NCI-H748 (cell line): ENCODE measurements at regions not wholly inside any gene's neighbourhood (a gene's known extent, or its start where the extent isn't known, plus 50 kb on each side); places are given as distances from the start of the nearest gene placed in this dataset.
"Not testable (repeated sequence)": the region's sequence is repeated elsewhere in the genome, so short reads cannot be mapped to it uniquely, and the experiment has no call there.

ENCODE experiments used
- DNase-seq: peaks from one replicate; lab custom pipeline; 2025; ENCODE audit not compliant: unreplicated experiment; lab: John Stamatoyannopoulos, UW

- DNase-seq, result no peak
Measured at GRCh38 chrX:462853-463252, 76.1 kb upstream of the PPP2R3B start.

- no peak for DNase-seq
Measured at GRCh38 chrX:465418-466215, 78.9 kb upstream of the PPP2R3B start.

- DNase-seq, result not testable (repeated sequence)
Measured at GRCh38 chrX:466836-467235, 80.1 kb upstream of the PPP2R3B start.

- not testable (repeated sequence) for DNase-seq
Measured at GRCh38 chrX:467686-468085, 81.0 kb upstream of the PPP2R3B start.

GRCh38 chrX:468979-469378 lies 82.3 kb upstream of the PPP2R3B start:
- no peak for DNase-seq

GRCh38 chrX:470686-471085 lies 84.0 kb upstream of the PPP2R3B start:
- no peak for DNase-seq

GRCh38 chrX:471281-471680 lies 84.6 kb upstream of the PPP2R3B start:
- DNase-seq, result no peak

GRCh38 chrX:472275-472674 lies 85.6 kb upstream of the PPP2R3B start:
- DNase-seq, result not testable (repeated sequence)

GRCh38 chrX:475926-476723 lies 89.4 kb upstream of the PPP2R3B start:
- DNase-seq, result no peak

- no peak for DNase-seq
Measured at GRCh38 chrX:476724-477075, 90.0 kb upstream of the PPP2R3B start.

GRCh38 chrX:477441-478012 lies 90.8 kb upstream of the PPP2R3B start:
- no peak for DNase-seq

- no peak for DNase-seq
Measured at GRCh38 chrX:479273-479981, 92.7 kb upstream of the PPP2R3B start.

GRCh38 chrX:480861-481417 lies 94.2 kb upstream of the PPP2R3B start:
- no peak for DNase-seq

- DNase-seq, result no peak
Measured at GRCh38 chrX:482192-482701, 95.5 kb upstream of the PPP2R3B start.

GRCh38 chrX:482702-483203 lies 96.0 kb upstream of the PPP2R3B start:
- DNase-seq, result no peak

GRCh38 chrX:485368-485767 lies 98.7 kb upstream of the PPP2R3B start:
- no peak for DNase-seq

- DNase-seq, result no peak
Measured at GRCh38 chrX:486325-486724, 99.6 kb upstream of the PPP2R3B start.

GRCh38 chrX:487836-488235 lies 101.1 kb upstream of the PPP2R3B start:
- DNase-seq, result no peak

GRCh38 chrX:489820-490219 lies 103.1 kb upstream of the PPP2R3B start:
- DNase-seq, result no peak

GRCh38 chrX:497186-498014 lies 110.7 kb upstream of the PPP2R3B start:
- no peak for DNase-seq
